BJ (cell line): ENCODE measurements at regions not wholly inside any gene's neighbourhood (a gene's known extent, or its start where the extent isn't known, plus 50 kb on each side); places are given as distances from the start of the nearest gene placed in this dataset.

Experiments
- CTCF ChIA-PET: fragments of 350-600 bp; formaldehyde crosslinking; extraction: SDS; loops from one replicate; lab custom pipeline; 2021; ENCODE audit warnings: antibody characterized with exemption, inconsistent platforms; lab: Yijun Ruan, JAX
- POLR2A ChIA-PET: fragments of 300-600 bp; sonication (Branson Sonifier 250); formaldehyde crosslinking; extraction: SDS; loops from one replicate; lab custom pipeline; 2021; ENCODE audit warnings: antibody characterized with exemption; lab: Charles Lee
- DNase-seq: peaks from one replicate; pipeline ENCODE4 v3.0.0-alpha.2; 2011; ENCODE audit warnings: low read depth
- H3K27me3 ChIP-seq: 2 replicates; pipeline ENCODE4 v1.6.0; 2011; ENCODE audit warnings: low read length; ENCODE audit not compliant: control insufficient read depth, insufficient read depth
- H3K36me3 ChIP-seq: 2 replicates; pipeline ENCODE4 v1.5.1; 2011; ENCODE audit warnings: low read length; ENCODE audit not compliant: control insufficient read depth, insufficient read depth
- H3K4me3 ChIP-seq: 2 replicates; pipeline ENCODE4 v1.5.1; 2011; ENCODE audit warnings: low read depth, mild to moderate bottlenecking, control low read depth, low read length
- CTCF ChIP-seq: IDR thresholded peaks from 2 replicates; pipeline ENCODE4 v1.5.1; 2011; ENCODE audit warnings: low read depth, mild to moderate bottlenecking, control low read depth, inconsistent platforms, low read length, moderate library complexity; ENCODE audit not compliant: insufficient read depth

- no peak for TF ChIP-seq CTCF
- POLR2A ChIA-PET, result no interaction called here
- no peak for DNase-seq
- Histone ChIP-seq H3K36me3 (no peaks in the 10 kb centered on the region), H3K27me3 (no peaks in the 10 kb centered on the region), H3K4me3 (no peak overlapping the region)
- CTCF ChIA-PET, result no interaction called here
Observed at GRCh38 chr4:189126040-189126439, 814.6 kb upstream of the FRG1 start.

GRCh38 chr4:189128341-189128740 lies 812.3 kb upstream of the FRG1 start:
- no peak for DNase-seq
- H3K36me3 ChIP-seq, result no peaks in the 10 kb centered on the region
- no peak overlapping the region for H3K4me3 ChIP-seq
- POLR2A ChIA-PET, result no interaction called here
- H3K27me3 ChIP-seq, result no peaks in the 10 kb centered on the region
- CTCF ChIA-PET, result no interaction called here
- TF ChIP-seq CTCF, result no peak

GRCh38 chr4:189129044-189129694 lies 811.5 kb upstream of the FRG1 start:
- ChIA-PET CTCF (no interaction called here), POLR2A (no interaction called here)
- Histone ChIP-seq H3K36me3 (no peaks in the 10 kb centered on the region), H3K27me3 (no peaks in the 10 kb centered on the region), H3K4me3 (no peak overlapping the region)
- DNase-seq, result no peak
- TF ChIP-seq CTCF, result no peak

- POLR2A ChIA-PET, result no interaction called here
- Histone ChIP-seq H3K4me3 (no peak overlapping the region), H3K27me3 (no peaks in the 10 kb centered on the region), H3K36me3 (no peaks in the 10 kb centered on the region)
- DNase-seq, result no peak
- CTCF ChIA-PET, result interaction anchor here (1.6 kb wide), 1 partner anchor 13 kb away, joined by 5 read pairs; no protein-coding TSS in a partner anchor
- no peak for TF ChIP-seq CTCF
Observed at GRCh38 chr4:189131118-189131517, 809.6 kb upstream of the FRG1 start.

GRCh38 chr4:189136462-189136861 lies 804.2 kb upstream of the FRG1 start:
- no peak for TF ChIP-seq CTCF
- ChIA-PET CTCF (no interaction called here), POLR2A (no interaction called here)
- H3K4me3 ChIP-seq, result no peak overlapping the region
- H3K36me3 ChIP-seq, result no peaks in the 10 kb centered on the region
- no peaks in the 10 kb centered on the region for H3K27me3 ChIP-seq
- DNase-seq, result no peak
